GM12878 (cell line): ENCODE measurements at regions not wholly inside any gene's neighbourhood (a gene's known extent, or its start where the extent isn't known, plus 50 kb on each side); places are given as distances from the start of the nearest gene placed in this dataset.

Experiments used
- ATAC-seq: fragments of 200-7000 bp; cut with Tn5 transposase; 3 replicates; pipeline ENCODE4 v1.9.1; 2020; ENCODE audit warnings: mild to moderate bottlenecking, moderate library complexity
- BruUV-seq: library from RNA; stranded (reverse); fragments of 400-500 nt; replicated peaks from 2 replicates; lab custom pipeline; 2021; lab: Mats Ljungman, UMichigan
- CTCF ChIA-PET: fragments of 300-600 bp; sonication (Branson Sonifier 250); formaldehyde crosslinking; extraction: SDS; loops from one replicate; lab custom pipeline; 2021; ENCODE audit warnings: inconsistent platforms; lab: Yijun Ruan, JAX
- POLR2A ChIA-PET: fragments of 350-600 bp; formaldehyde crosslinking; extraction: SDS; loops from one replicate; lab custom pipeline; 2021; ENCODE audit warnings: inconsistent platforms; lab: Charles Lee
- RAD21 ChIA-PET: fragments of 300-600 bp; sonication (Branson Sonifier 250); formaldehyde crosslinking; loops from one replicate; lab custom pipeline; 2023; ENCODE audit warnings: antibody characterized with exemption; ENCODE audit not compliant: unreplicated experiment; lab: Charles Lee
- SMC1A ChIA-PET: fragments of 300-600 bp; sonication (Branson Sonifier 250); formaldehyde crosslinking; loops from one replicate; lab custom pipeline; 2023; ENCODE audit not compliant: unreplicated experiment, uncharacterized antibody; lab: Charles Lee
- DNase-seq: peaks from one replicate; pipeline ENCODE4 v3.0.0-alpha.2; 2011; ENCODE audit warnings: low read depth, low spot score
- FAIRE-seq: peaks from 3 replicates; lab custom pipeline; 2011; peaks lifted over from hg19 to GRCh38; lab: Jason Lieb, UNC
- H2AFZ ChIP-seq: 2 replicates; pipeline ENCODE4 v1.6.0; 2011; ENCODE audit warnings: low read depth, low read length, control low read depth; ENCODE audit not compliant: control insufficient read depth
- H3K27ac ChIP-seq: 2 replicates; pipeline ENCODE4 v1.5.1; 2011; ENCODE audit warnings: control low read depth; ENCODE audit not compliant: control insufficient read depth, insufficient read depth
- H3K27me3 ChIP-seq, 2 experiments: replicated peaks in 1 of 2; 2 replicates each; pipeline versions ENCODE4 v1.6.0 to v1.6.1; 2011; ENCODE audit warnings: low read length in 1 of 2; ENCODE audit not compliant: control insufficient read depth in 2 of 2, insufficient read depth in 2 of 2
- H3K36me3 ChIP-seq, 2 experiments: 2 replicates each; pipeline ENCODE4 v1.5.1; 2011; ENCODE audit warnings: low read length in 1 of 2; ENCODE audit not compliant: control insufficient read depth in 2 of 2, insufficient read depth in 2 of 2
- H3K4me1 ChIP-seq: 2 replicates; pipeline ENCODE4 v1.6.1; 2011; ENCODE audit warnings: mild to moderate bottlenecking, low read length, moderate library complexity, mixed read lengths; ENCODE audit not compliant: control insufficient read depth, insufficient read depth
- H3K4me2 ChIP-seq: 2 replicates; pipeline ENCODE4 v1.6.0; 2011; ENCODE audit warnings: control low read depth; ENCODE audit not compliant: control insufficient read depth, insufficient read depth
- H3K4me3 ChIP-seq: fragments of 200-600 bp; sonication (generic); 2 replicates; pipeline ENCODE4 v1.5.1; 2016
- H3K79me2 ChIP-seq: 2 replicates; pipeline ENCODE4 v1.6.0; 2011; ENCODE audit warnings: low read length; ENCODE audit not compliant: control insufficient read depth, insufficient read depth
- H3K9ac ChIP-seq: 2 replicates; pipeline ENCODE4 v1.8.0; 2011; ENCODE audit warnings: low read length, control low read depth, mixed read lengths; ENCODE audit not compliant: control insufficient read depth, insufficient read depth
- H3K9me3 ChIP-seq: replicated peaks from 3 replicates; pipeline ENCODE4 v1.5.1; 2011; ENCODE audit warnings: mild to moderate bottlenecking, low read length; ENCODE audit not compliant: control insufficient read depth, insufficient read depth
- H4K20me1 ChIP-seq: 2 replicates; pipeline ENCODE4 v1.6.0; 2011; ENCODE audit not compliant: control insufficient read depth, insufficient read depth
- CHD2 ChIP-seq: IDR thresholded peaks from 2 replicates; pipeline ENCODE4 v1.6.1; 2011; ENCODE audit warnings: low read depth, low read length, improper control_type of control experiment, borderline replicate concordance
- CHD4 ChIP-seq: fragments of 200-600 bp; sonication (generic); IDR thresholded peaks from 2 replicates; pipeline ENCODE4 v1.6.1; 2016; ENCODE audit warnings: mild to moderate bottlenecking
- KDM1A ChIP-seq: fragments of 200-600 bp; sonication (generic); IDR thresholded peaks from 2 replicates; pipeline ENCODE4 v1.6.1; 2016; ENCODE audit warnings: borderline replicate concordance
- SP1 ChIP-seq: IDR thresholded peaks from one replicate; pipeline ENCODE4 v1.6.1; 2011; ENCODE audit warnings: low read depth, low read length
- SREBF2 ChIP-seq: IDR thresholded peaks from 2 replicates; pipeline ENCODE4 v1.6.1; 2012; ENCODE audit warnings: mild to moderate bottlenecking, low read length
- WGBS: methylation state at CpG from one replicate; pipeline ENCODE4 v1.1.6; 2016; ENCODE audit warnings: low lambda C conversion rate; ENCODE audit not compliant: insufficient replicate concordance, insufficient coverage; ENCODE audit errors: missing lambda C conversion rate; 5-methylcytosine and 5-hydroxymethylcytosine counted together
- in situ Hi-C: fragments of 300-500 bp; cut with MboI; formaldehyde crosslinking; loops from 9 replicates; pipeline ENCODE4 v1.14.3; 2018; ENCODE audit warnings: mixed read lengths
- intact Hi-C: fragments of 100-400 bp; cut with micrococcal nuclease; formaldehyde crosslinking; loops from one replicate; pipeline ENCODE4 v1.14.2; 2022; ENCODE audit not compliant: unreplicated experiment
- TF ChIP-seq, protein P1 (sequence below): fragments of 450-650 bp; IDR thresholded peaks from 2 replicates; pipeline ENCODE4 v1.6.1; 2017; ENCODE audit warnings: mild to moderate bottlenecking
- TF ChIP-seq, protein P2 (sequence below): IDR thresholded peaks from 2 replicates; pipeline ENCODE4 v1.6.1; 2011; ENCODE audit warnings: borderline replicate concordance, low read depth, mild to moderate bottlenecking, moderate library complexity, mixed read lengths, low read length; ENCODE audit not compliant: insufficient read depth; ENCODE audit errors: extremely low read length
- TF ChIP-seq, protein P3 (sequence below): IDR thresholded peaks from 2 replicates; pipeline ENCODE4 v1.6.1; 2011; ENCODE audit warnings: mild to moderate bottlenecking, low read depth, low read length, moderate library complexity; ENCODE audit not compliant: insufficient replicate concordance
- TF ChIP-seq, protein P4 (sequence below): fragments of 450-650 bp; IDR thresholded peaks from 2 replicates; pipeline ENCODE4 v1.6.1; 2018; ENCODE audit warnings: mild to moderate bottlenecking, low read depth, moderate library complexity; ENCODE audit not compliant: partially characterized antibody

DNA sequence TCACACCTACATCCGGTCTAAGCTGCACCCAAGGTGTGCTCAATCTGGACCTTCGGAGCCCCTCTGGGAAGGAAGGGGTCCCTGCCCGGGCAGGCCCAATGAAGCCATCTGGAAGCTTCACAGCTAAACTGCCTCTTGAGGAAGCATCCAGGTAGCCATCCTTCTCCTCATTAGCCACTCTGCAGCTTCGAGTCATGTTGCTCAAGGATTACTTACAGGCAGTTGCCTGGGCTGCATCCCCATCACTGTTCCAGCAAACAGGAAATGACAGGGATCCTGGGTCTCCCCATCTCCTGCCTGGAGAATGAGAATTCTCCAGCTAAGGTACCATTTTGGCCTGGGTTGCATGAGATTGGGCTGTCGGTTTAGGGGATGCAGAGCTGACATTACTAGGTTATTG, 91.7 kb downstream of the ERMARD start (continued):
- TF ChIP-seq, protein P1, sequence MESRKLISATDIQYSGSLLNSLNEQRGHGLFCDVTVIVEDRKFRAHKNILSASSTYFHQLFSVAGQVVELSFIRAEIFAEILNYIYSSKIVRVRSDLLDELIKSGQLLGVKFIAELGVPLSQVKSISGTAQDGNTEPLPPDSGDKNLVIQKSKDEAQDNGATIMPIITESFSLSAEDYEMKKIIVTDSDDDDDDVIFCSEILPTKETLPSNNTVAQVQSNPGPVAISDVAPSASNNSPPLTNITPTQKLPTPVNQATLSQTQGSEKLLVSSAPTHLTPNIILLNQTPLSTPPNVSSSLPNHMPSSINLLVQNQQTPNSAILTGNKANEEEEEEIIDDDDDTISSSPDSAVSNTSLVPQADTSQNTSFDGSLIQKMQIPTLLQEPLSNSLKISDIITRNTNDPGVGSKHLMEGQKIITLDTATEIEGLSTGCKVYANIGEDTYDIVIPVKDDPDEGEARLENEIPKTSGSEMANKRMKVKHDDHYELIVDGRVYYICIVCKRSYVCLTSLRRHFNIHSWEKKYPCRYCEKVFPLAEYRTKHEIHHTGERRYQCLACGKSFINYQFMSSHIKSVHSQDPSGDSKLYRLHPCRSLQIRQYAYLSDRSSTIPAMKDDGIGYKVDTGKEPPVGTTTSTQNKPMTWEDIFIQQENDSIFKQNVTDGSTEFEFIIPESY = no peak
- no peak for TF ChIP-seq CHD2
- TF ChIP-seq, all 136 proteins: peak for 0

DNA sequence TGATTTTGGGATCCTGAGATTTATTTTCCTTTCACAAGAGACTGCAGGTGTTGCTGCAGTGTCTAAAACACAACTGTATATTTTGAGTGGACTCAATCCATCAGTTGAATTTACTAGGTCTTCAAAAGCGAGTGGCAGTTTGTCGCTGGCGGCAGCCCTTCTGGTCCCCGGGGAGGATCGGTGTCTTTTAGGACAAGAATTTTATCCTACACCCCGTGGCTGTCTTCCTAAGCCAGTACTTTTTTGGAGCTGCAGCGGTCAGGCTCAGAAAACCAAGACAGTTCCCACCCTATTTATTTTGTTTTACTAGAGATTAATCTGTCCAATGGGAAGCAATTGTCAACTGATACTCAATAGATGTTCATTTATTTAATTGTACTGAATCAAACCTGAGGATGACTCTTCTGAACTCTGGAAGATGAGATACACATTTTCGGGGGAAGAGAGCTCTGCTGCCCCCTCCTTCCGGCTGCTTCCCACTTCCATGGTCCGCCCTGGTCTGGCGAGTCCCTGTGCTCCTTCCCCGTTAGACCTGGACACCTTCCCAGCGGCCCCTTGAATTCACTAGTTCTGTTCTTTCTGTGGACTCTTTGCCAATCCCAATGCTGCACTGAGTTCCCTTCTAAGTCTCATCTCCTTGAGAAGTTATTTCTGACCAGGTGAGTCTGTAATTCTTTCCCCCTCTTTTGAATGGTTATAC, 90.6 kb downstream of the ERMARD start:
- in situ Hi-C loops = no loop called here
- TF ChIP-seq KDM1A (no peak), CHD4 (no peak), SP1 (no peak), SREBF2 (no peak)
- TF ChIP-seq, protein P2, sequence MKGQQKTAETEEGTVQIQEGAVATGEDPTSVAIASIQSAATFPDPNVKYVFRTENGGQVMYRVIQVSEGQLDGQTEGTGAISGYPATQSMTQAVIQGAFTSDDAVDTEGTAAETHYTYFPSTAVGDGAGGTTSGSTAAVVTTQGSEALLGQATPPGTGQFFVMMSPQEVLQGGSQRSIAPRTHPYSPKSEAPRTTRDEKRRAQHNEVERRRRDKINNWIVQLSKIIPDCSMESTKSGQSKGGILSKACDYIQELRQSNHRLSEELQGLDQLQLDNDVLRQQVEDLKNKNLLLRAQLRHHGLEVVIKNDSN = no peak
- TF ChIP-seq, protein P3, sequence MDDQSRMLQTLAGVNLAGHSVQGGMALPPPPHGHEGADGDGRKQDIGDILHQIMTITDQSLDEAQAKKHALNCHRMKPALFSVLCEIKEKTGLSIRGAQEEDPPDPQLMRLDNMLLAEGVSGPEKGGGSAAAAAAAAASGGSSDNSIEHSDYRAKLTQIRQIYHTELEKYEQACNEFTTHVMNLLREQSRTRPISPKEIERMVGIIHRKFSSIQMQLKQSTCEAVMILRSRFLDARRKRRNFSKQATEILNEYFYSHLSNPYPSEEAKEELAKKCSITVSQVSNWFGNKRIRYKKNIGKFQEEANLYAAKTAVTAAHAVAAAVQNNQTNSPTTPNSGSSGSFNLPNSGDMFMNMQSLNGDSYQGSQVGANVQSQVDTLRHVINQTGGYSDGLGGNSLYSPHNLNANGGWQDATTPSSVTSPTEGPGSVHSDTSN = no peak
- TF ChIP-seq, protein P4, sequence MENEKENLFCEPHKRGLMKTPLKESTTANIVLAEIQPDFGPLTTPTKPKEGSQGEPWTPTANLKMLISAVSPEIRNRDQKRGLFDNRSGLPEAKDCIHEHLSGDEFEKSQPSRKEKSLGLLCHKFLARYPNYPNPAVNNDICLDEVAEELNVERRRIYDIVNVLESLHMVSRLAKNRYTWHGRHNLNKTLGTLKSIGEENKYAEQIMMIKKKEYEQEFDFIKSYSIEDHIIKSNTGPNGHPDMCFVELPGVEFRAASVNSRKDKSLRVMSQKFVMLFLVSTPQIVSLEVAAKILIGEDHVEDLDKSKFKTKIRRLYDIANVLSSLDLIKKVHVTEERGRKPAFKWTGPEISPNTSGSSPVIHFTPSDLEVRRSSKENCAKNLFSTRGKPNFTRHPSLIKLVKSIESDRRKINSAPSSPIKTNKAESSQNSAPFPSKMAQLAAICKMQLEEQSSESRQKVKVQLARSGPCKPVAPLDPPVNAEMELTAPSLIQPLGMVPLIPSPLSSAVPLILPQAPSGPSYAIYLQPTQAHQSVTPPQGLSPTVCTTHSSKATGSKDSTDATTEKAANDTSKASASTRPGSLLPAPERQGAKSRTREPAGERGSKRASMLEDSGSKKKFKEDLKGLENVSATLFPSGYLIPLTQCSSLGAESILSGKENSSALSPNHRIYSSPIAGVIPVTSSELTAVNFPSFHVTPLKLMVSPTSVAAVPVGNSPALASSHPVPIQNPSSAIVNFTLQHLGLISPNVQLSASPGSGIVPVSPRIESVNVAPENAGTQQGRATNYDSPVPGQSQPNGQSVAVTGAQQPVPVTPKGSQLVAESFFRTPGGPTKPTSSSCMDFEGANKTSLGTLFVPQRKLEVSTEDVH = no peak

More for the DNA sequence above, 90.6 kb downstream of the ERMARD start:
- H3K4me3 ChIP-seq = no peak overlapping the region
- H3K9ac ChIP-seq = no peak overlapping the region
- FAIRE-seq = no peak
- no peaks in the 10 kb centered on the region for H3K79me2 ChIP-seq
- no peak for ATAC-seq
- POLR2A ChIA-PET = no interaction called here
- SMC1A ChIA-PET = no interaction called here
- no peak overlapping the region for H3K27ac ChIP-seq
- H3K9me3 ChIP-seq = no peaks in the 10 kb centered on the region; the same call in 2 of the 3 replicates
- H4K20me1 ChIP-seq = no peaks in the 10 kb centered on the region
- CTCF ChIA-PET = no interaction called here
- H3K4me2 ChIP-seq = no peak overlapping the region
- no peaks in the 10 kb centered on the region for H3K4me1 ChIP-seq
- intact Hi-C loops = no loop called here
- RAD21 ChIA-PET = no interaction called here
- no peak overlapping the region for H2AFZ ChIP-seq
- no TSS peak for BruUV-seq
- H3K36me3 ChIP-seq = no peaks in the 10 kb centered on the region
- no peaks in the 10 kb centered on the region; a peak in 1 of 4 replicates for H3K27me3 ChIP-seq
- 42% methylated on average over 13 of the region's 13 CpGs for WGBS
- no peak for DNase-seq
